GOT3 (cell line): ENCODE measurements at regions not wholly inside any gene's neighbourhood (a gene's known extent, or its start where the extent isn't known, plus 50 kb on each side); places are given as distances from the start of the nearest gene placed in this dataset.
"Not testable (repeated sequence)": the region's sequence is repeated elsewhere in the genome, so short reads cannot be mapped to it uniquely, and the experiment has no call there.

Source experiments
- DNase-seq: peaks from one replicate; lab custom pipeline; 2025; ENCODE audit warnings: mixed read lengths; lab: John Stamatoyannopoulos, UW

GRCh38 chr4:74505355-74505978, 60.5 kb downstream of the AREG start:
- not testable (repeated sequence) for DNase-seq

- not testable (repeated sequence) for DNase-seq
Observed at GRCh38 chr4:74509363-74509762, 64.4 kb downstream of the AREG start.

- DNase-seq, result no peak
Observed at GRCh38 chr4:74516303-74516702, 71.4 kb downstream of the AREG start.

GRCh38 chr4:74517996-74518395, 73.1 kb downstream of the AREG start:
- no peak for DNase-seq

- DNase-seq, result no peak
Observed at GRCh38 chr4:74522251-74522991, 77.5 kb downstream of the AREG start.

- DNase-seq, result no peak
Observed at GRCh38 chr4:74523096-74523495, 78.2 kb downstream of the AREG start.

GRCh38 chr4:74524985-74525384, 80.0 kb downstream of the AREG start:
- no peak for DNase-seq

GRCh38 chr4:74527049-74527448, 82.1 kb downstream of the AREG start:
- DNase-seq, result no peak

GRCh38 chr4:74528178-74528577, 83.2 kb downstream of the AREG start:
- no peak for DNase-seq

- DNase-seq, result no peak
Observed at GRCh38 chr4:74529284-74530041, 84.5 kb downstream of the AREG start.

- DNase-seq, result no peak
Observed at GRCh38 chr4:74531963-74532794, 87.2 kb downstream of the AREG start.

- no peak for DNase-seq
Observed at GRCh38 chr4:74534121-74534520, 89.2 kb downstream of the AREG start.

- no peak for DNase-seq
Observed at GRCh38 chr4:74534936-74535335, 90.0 kb downstream of the AREG start.

GRCh38 chr4:74535512-74535911, 90.6 kb downstream of the AREG start:
- no peak for DNase-seq

GRCh38 chr4:74536557-74536956, 91.6 kb downstream of the AREG start:
- DNase-seq, result no peak

GRCh38 chr4:74537459-74537858, 92.5 kb downstream of the AREG start:
- DNase-seq, result no peak

- no peak for DNase-seq
Observed at GRCh38 chr4:74539044-74539790, 94.3 kb downstream of the AREG start.

- DNase-seq, result no peak
Observed at GRCh38 chr4:74540193-74540592, 95.3 kb downstream of the AREG start.

- DNase-seq, result no peak
Observed at GRCh38 chr4:74541667-74542066, 96.7 kb downstream of the AREG start.

- DNase-seq, result no peak
Observed at GRCh38 chr4:74543231-74543781, 98.4 kb downstream of the AREG start.

- DNase-seq, result no peak
Observed at GRCh38 chr4:74543983-74544382, 99.0 kb downstream of the AREG start.
